BJ (cell line): ENCODE measurements at regions not wholly inside any gene's neighbourhood (a gene's known extent, or its start where the extent isn't known, plus 50 kb on each side); places are given as distances from the start of the nearest gene placed in this dataset.

ENCODE experiments used
- CTCF ChIA-PET: fragments of 350-600 bp; formaldehyde crosslinking; extraction: SDS; loops from one replicate; lab custom pipeline; 2021; ENCODE audit warnings: antibody characterized with exemption, inconsistent platforms; lab: Yijun Ruan, JAX
- POLR2A ChIA-PET: fragments of 300-600 bp; sonication (Branson Sonifier 250); formaldehyde crosslinking; extraction: SDS; loops from one replicate; lab custom pipeline; 2021; ENCODE audit warnings: antibody characterized with exemption; lab: Charles Lee
- DNase-seq: peaks from one replicate; pipeline ENCODE4 v3.0.0-alpha.2; 2011; ENCODE audit warnings: low read depth
- H3K27me3 ChIP-seq: 2 replicates; pipeline ENCODE4 v1.6.0; 2011; ENCODE audit warnings: low read length; ENCODE audit not compliant: control insufficient read depth, insufficient read depth
- H3K36me3 ChIP-seq: 2 replicates; pipeline ENCODE4 v1.5.1; 2011; ENCODE audit warnings: low read length; ENCODE audit not compliant: control insufficient read depth, insufficient read depth
- H3K4me3 ChIP-seq: 2 replicates; pipeline ENCODE4 v1.5.1; 2011; ENCODE audit warnings: low read depth, mild to moderate bottlenecking, control low read depth, low read length
- TF ChIP-seq, protein P1 (sequence below): IDR thresholded peaks from 2 replicates; pipeline ENCODE4 v1.5.1; 2011; ENCODE audit warnings: low read depth, mild to moderate bottlenecking, control low read depth, inconsistent platforms, low read length, moderate library complexity; ENCODE audit not compliant: insufficient read depth

- TF ChIP-seq, protein P1, sequence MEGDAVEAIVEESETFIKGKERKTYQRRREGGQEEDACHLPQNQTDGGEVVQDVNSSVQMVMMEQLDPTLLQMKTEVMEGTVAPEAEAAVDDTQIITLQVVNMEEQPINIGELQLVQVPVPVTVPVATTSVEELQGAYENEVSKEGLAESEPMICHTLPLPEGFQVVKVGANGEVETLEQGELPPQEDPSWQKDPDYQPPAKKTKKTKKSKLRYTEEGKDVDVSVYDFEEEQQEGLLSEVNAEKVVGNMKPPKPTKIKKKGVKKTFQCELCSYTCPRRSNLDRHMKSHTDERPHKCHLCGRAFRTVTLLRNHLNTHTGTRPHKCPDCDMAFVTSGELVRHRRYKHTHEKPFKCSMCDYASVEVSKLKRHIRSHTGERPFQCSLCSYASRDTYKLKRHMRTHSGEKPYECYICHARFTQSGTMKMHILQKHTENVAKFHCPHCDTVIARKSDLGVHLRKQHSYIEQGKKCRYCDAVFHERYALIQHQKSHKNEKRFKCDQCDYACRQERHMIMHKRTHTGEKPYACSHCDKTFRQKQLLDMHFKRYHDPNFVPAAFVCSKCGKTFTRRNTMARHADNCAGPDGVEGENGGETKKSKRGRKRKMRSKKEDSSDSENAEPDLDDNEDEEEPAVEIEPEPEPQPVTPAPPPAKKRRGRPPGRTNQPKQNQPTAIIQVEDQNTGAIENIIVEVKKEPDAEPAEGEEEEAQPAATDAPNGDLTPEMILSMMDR: no peak
- POLR2A ChIA-PET: no interaction called here
- CTCF ChIA-PET: no interaction called here
- no peak for DNase-seq
- H3K27me3 ChIP-seq: no peaks in the 10 kb centered on the region
- no peak overlapping the region for H3K4me3 ChIP-seq
- H3K36me3 ChIP-seq: no peaks in the 10 kb centered on the region
Observed at GRCh38 chr7:124428781-124429180, 336.8 kb downstream of the GPR37 start.

DNA sequence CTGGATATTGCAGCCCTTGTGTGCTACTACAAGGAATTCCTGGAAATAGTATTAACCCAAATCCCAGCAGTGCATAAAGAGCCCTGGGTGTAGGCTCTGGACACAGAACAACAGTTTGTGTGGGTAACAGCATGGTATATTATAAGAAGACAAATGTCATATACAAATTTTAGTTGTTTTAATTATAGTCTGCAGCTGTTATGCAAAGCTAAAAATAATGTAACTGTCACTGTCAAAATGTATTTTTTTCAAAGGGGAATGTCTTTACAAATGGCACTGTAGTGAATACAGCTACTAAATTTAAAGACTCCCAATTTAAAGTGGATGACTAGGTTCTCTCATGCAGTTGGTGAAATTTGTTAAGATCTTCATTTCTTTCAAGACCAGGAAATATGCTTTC is 339.0 kb downstream of the GPR37 start:
- DNase-seq: no peak
- CTCF ChIA-PET: no interaction called here

DNA sequence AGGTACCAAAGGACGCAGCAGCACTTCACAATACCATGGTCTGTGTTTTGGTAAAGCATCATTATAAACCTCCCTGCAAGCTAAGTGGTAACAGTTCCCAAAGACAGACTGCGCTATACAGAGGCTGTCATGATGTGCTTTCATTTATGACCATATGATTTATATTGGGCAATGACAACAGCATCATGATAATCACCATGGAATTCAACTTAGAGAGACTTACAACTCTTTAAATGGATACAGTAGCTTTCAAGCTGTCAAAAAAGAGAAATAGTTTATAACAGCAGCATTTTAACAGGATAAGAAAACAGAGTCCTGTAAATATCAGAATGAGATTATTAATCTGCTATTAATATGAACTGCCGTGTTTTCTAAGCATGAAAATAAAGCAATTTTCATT is 341.7 kb downstream of the GPR37 start:
- ChIA-PET POLR2A (no interaction called here), CTCF (no interaction called here)
- H3K4me3 ChIP-seq: no peak overlapping the region

More for the DNA sequence above, 339.0 kb downstream of the GPR37 start:
- TF ChIP-seq, protein P1: no peak
- H3K27me3 ChIP-seq: no peaks in the 10 kb centered on the region
- POLR2A ChIA-PET: no interaction called here
- H3K4me3 ChIP-seq: no peak overlapping the region
- H3K36me3 ChIP-seq: no peaks in the 10 kb centered on the region

GRCh38 chr7:124422081-124422480 is 343.5 kb downstream of the GPR37 start:
- DNase-seq: no peak
- CTCF ChIA-PET: no interaction called here
- Histone ChIP-seq H3K36me3 (no peaks in the 10 kb centered on the region), H3K4me3 (no peak overlapping the region), H3K27me3 (no peaks in the 10 kb centered on the region)
- POLR2A ChIA-PET: no interaction called here
- TF ChIP-seq, protein P1: no peak

More for the DNA sequence above, 341.7 kb downstream of the GPR37 start:
- no peak for DNase-seq
- no peaks in the 10 kb centered on the region for H3K27me3 ChIP-seq
- no peaks in the 10 kb centered on the region for H3K36me3 ChIP-seq
- TF ChIP-seq, protein P1: no peak

- H3K36me3 ChIP-seq: no peaks in the 10 kb centered on the region
- no peak overlapping the region for H3K4me3 ChIP-seq
- CTCF ChIA-PET: interaction anchor here (1.2 kb wide), 1 partner anchor 348 kb away, joined by 3 read pairs; no protein-coding TSS in a partner anchor
- POLR2A ChIA-PET: no interaction called here
- H3K27me3 ChIP-seq: no peaks in the 10 kb centered on the region
- TF ChIP-seq, protein P1: no peak
- DNase-seq: no peak
Observed at GRCh38 chr7:124420367-124420766, 345.2 kb downstream of the GPR37 start.
